AG10803 (cell line): ENCODE measurements at regions not wholly inside any gene's neighbourhood (a gene's known extent, or its start where the extent isn't known, plus 50 kb on each side); places are given as distances from the start of the nearest gene placed in this dataset.

Source experiments
- DNase-seq: peaks from one replicate; pipeline ENCODE4 v3.0.0; 2010; ENCODE audit warnings: low read depth
- H3K4me3 ChIP-seq: 2 replicates; pipeline ENCODE4 v1.5.1; 2011; ENCODE audit warnings: mild to moderate bottlenecking, low read length, control low read depth
- TF ChIP-seq, protein P1 (sequence below): conservative IDR thresholded peaks from 2 replicates; pipeline ENCODE4 v1.5.1; 2011; ENCODE audit warnings: mild to moderate bottlenecking, low read length, control low read depth, inconsistent platforms

DNA sequence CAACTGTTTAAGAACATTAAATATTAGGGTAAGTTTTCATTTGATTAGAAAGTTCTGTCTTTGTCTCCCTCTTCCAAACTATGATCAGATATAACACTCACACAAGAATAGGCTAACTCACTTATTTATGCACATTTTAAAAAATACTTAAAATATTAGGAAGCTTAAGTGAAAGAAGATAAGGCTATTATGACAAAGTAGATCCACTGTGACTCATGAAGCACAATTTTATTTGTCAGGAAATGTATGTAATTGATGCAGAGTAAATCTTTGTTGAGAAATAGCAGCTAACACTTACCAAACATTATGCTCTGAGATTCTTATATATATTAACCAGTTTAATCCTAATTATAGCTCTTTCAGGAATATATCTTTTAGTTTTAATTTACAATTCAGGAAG is 560.6 kb downstream of the CSNK1G3 start:
- H3K4me3 ChIP-seq, result no peak overlapping the region
- DNase-seq, result no peak
- TF ChIP-seq, protein P1, sequence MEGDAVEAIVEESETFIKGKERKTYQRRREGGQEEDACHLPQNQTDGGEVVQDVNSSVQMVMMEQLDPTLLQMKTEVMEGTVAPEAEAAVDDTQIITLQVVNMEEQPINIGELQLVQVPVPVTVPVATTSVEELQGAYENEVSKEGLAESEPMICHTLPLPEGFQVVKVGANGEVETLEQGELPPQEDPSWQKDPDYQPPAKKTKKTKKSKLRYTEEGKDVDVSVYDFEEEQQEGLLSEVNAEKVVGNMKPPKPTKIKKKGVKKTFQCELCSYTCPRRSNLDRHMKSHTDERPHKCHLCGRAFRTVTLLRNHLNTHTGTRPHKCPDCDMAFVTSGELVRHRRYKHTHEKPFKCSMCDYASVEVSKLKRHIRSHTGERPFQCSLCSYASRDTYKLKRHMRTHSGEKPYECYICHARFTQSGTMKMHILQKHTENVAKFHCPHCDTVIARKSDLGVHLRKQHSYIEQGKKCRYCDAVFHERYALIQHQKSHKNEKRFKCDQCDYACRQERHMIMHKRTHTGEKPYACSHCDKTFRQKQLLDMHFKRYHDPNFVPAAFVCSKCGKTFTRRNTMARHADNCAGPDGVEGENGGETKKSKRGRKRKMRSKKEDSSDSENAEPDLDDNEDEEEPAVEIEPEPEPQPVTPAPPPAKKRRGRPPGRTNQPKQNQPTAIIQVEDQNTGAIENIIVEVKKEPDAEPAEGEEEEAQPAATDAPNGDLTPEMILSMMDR, result no peak

DNA sequence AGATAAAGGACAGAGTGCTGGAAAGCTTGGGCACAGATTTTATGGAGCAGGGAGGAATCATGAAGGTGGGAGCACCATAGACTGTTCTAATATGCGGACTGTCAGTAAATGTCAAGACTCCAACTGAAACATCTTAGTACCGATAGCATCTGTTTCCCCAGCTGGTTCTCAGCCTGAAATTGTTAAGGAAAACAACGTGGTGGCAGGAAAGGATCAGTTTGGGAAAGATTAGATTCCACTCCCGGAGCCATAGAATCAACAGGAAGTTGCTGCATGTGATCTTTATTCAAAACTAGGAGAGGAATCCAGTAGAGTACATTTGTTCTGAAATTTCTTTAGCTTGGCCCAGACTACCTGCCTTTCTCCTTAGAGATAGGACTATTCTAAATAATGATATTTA is 559.1 kb downstream of the CSNK1G3 start:
- DNase-seq, result no peak
- no peak overlapping the region for H3K4me3 ChIP-seq
- TF ChIP-seq, protein P1, result no peak

DNA sequence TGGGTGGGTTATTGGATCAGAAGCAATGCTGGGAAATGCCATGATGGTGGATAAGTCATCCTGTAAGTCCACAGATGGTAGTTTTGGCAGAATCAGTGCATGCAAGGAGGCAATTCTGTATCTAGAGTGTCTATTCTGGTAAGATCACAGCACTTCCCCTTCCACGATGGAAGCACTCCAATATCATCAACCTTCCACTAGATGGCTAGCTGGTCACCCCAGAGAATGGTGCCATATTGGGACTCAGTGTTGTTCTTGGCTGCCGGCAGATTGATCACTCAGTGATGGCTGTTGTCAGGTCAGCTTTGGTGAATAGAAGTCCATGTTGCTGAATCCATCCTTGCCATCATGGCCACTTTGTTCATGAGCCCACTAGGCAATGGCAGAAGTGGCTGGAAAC is 553.5 kb downstream of the CSNK1G3 start:
- DNase-seq, result no peak
- no peak overlapping the region for H3K4me3 ChIP-seq
- TF ChIP-seq, protein P1, result no peak

DNA sequence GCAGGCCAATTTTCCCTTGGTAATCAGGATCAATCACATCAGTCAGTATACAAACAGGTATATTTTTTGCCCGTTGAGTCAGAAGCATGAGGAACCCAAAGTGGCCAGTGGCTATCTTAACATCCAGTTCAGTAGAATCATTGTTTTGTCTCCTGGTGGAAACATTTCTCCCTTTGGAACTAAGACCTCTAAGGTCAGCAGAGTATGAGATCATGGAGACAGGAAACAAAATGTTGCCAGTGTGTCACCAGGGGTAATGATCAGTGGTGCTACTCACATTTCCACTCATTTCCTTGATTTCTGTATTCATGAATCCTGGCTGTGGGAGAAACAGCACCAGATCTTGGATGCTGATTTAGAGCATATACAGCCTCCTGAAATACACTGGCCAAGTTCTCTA is 553.0 kb downstream of the CSNK1G3 start:
- no peak overlapping the region for H3K4me3 ChIP-seq
- TF ChIP-seq, protein P1, result no peak
- DNase-seq, result no peak

DNA sequence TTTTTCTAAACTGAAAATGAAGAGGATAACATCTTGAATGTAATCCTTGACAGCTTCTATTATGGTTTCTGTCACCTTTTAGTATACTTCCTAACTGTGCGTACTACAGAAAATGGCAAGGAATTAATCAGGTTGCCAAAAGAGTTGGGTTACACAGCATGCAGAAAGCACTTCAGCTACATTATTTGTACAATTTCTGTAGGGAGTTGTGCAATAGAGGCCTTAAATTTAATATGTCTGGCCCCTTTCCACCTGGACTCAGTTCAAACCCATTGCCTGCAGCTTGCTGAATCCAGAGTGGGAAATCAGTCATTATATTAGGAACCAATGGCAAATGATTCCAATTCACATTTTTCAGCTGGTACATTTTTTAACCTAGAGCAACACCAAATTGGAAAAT is 549.7 kb downstream of the CSNK1G3 start:
- DNase-seq, result peak; percentile 33
- no peak overlapping the region for H3K4me3 ChIP-seq
- TF ChIP-seq, protein P1, result no peak

DNA sequence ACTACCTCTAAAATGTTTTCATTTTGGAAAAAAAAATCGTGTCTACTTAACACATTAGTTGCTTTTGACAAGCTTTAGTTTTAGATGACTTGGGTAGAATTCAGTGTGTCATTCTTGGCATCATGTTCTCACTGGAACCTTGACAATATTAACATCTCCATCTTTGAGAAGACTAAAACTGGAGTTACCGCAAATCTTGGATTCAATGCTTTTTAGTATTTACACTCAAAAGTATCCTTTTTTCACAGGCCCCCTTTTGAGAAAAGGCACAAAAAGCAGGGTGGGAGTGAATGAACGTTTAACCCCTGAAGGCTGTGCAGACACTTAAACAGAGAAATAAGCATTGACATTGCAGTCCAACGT is 549.1 kb downstream of the CSNK1G3 start:
- H3K4me3 ChIP-seq, result no peak overlapping the region
- TF ChIP-seq, protein P1, result no peak
- DNase-seq, result no peak

DNA sequence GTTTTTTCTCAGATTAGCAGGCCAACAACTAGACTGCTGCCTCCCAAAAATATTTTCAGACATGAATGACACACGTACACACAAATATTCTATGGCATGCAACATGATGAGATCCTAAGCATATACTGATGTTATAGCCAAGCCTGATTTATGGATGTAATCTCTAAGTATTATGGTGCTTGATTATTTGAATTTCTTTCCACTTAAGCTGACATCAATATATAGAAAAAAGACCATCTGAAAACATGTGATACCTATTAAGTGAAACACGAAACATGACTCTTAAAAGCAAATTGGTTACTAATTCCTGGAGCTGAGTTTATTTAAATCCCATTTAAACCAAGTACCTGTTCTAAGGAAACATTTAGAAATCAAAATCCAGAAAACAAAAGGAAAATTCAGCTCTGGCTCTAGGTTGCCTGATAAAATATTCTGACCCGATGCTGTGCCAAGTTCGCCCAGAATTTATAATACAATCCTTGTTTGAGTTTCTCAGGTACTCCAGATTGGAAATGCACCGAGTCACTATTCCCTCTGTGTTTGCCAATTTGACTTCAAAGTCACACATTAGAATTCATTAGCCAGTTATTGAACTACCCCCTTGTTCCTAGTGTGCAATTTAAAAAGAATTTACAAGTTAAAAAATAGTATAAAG is 548.6 kb downstream of the CSNK1G3 start:
- TF ChIP-seq, protein P1, result no peak
- no peak overlapping the region for H3K4me3 ChIP-seq
- no peak for DNase-seq
